DOHH2 (cell line): ENCODE measurements at regions not wholly inside any gene's neighbourhood (a gene's known extent, or its start where the extent isn't known, plus 50 kb on each side); places are given as distances from the start of the nearest gene placed in this dataset.
"Not testable (repeated sequence)": the region's sequence is repeated elsewhere in the genome, so short reads cannot be mapped to it uniquely, and the experiment has no call there.

Experiments used
- H3F3A ChIP-seq: fragments of 200-600 bp; sonication (generic), shearing (Covaris generic); 2 replicates; pipeline ENCODE4 v1.6.0; 2016; ENCODE audit warnings: antibody characterized with exemption, mild to moderate bottlenecking; ENCODE audit not compliant: control insufficient read depth, insufficient read depth
- H3K27ac ChIP-seq: fragments of 200-600 bp; sonication (generic); 2 replicates; pipeline ENCODE4 v1.5.1; 2014; ENCODE audit warnings: low read depth, mild to moderate bottlenecking, low read length, moderate library complexity
- H3K27me3 ChIP-seq: fragments of 200-600 bp; sonication (generic); 2 replicates; pipeline ENCODE4 v1.6.1; 2014; ENCODE audit warnings: mild to moderate bottlenecking, low read length, mixed read lengths; ENCODE audit not compliant: control insufficient read depth
- H3K36me3 ChIP-seq: fragments of 200-600 bp; sonication (generic); 2 replicates; pipeline ENCODE4 v1.6.1; 2014; ENCODE audit warnings: mild to moderate bottlenecking, low read length, moderate library complexity, mixed read lengths; ENCODE audit not compliant: control insufficient read depth
- H3K4me1 ChIP-seq: fragments of 200-600 bp; sonication (generic); 2 replicates; pipeline ENCODE4 v1.6.1; 2014; ENCODE audit warnings: mild to moderate bottlenecking, low read length, mixed read lengths; ENCODE audit not compliant: control insufficient read depth
- H3K4me2 ChIP-seq: fragments of 200-600 bp; sonication (generic); 2 replicates; pipeline ENCODE4 v1.6.0; 2014; ENCODE audit warnings: mild to moderate bottlenecking, low read length, moderate library complexity
- H3K4me3 ChIP-seq: fragments of 200-600 bp; sonication (generic); 2 replicates; pipeline ENCODE4 v1.5.1; 2014; ENCODE audit warnings: mild to moderate bottlenecking, low read length, mixed read lengths
- H3K79me2 ChIP-seq: fragments of 200-600 bp; sonication (generic); 2 replicates; pipeline ENCODE4 v1.6.1; 2014; ENCODE audit warnings: mild to moderate bottlenecking, low read length, mixed read lengths; ENCODE audit not compliant: control insufficient read depth
- H3K9me2 ChIP-seq: fragments of 200-600 bp; sonication (generic); replicated peaks from 2 replicates; pipeline ENCODE4 v1.6.1; 2014; ENCODE audit warnings: mild to moderate bottlenecking, low read length, mixed read lengths; ENCODE audit not compliant: control insufficient read depth
- H3K9me3 ChIP-seq: fragments of 200-600 bp; sonication (generic); 2 replicates; pipeline ENCODE4 v1.6.1; 2014; ENCODE audit warnings: antibody characterized with exemption, low read length, mixed read lengths; ENCODE audit not compliant: control insufficient read depth, insufficient read depth
- H4K20me1 ChIP-seq: fragments of 200-600 bp; sonication (generic); 2 replicates; pipeline ENCODE4 v1.6.0; 2014; ENCODE audit warnings: low read depth, mild to moderate bottlenecking, antibody characterized with exemption, low read length, moderate library complexity; ENCODE audit not compliant: control insufficient read depth, insufficient read depth
- EZH2phosphoT487 ChIP-seq: fragments of 200-600 bp; sonication (generic); IDR thresholded peaks from 2 replicates; pipeline ENCODE4 v1.6.1; 2017; ENCODE audit warnings: borderline replicate concordance, mild to moderate bottlenecking, antibody characterized with exemption, low read length, moderate library complexity, mixed read lengths
- TF ChIP-seq, protein P1 (sequence below): fragments of 200-600 bp; sonication (generic); IDR thresholded peaks from one replicate; pipeline ENCODE4 v1.5.1; 2014; ENCODE audit warnings: antibody characterized with exemption, mild to moderate bottlenecking, low read depth, low read length; ENCODE audit not compliant: poor library complexity, severe bottlenecking

GRCh38 chr2:59168766-59169165 lies 927.6 kb upstream of the FANCL start:
- H3K4me3 ChIP-seq: no peak overlapping the region
- no peak overlapping the region for H3K27ac ChIP-seq
- no peaks in the 10 kb centered on the region for H3K9me2 ChIP-seq
- no peaks in the 10 kb centered on the region for H3K4me1 ChIP-seq
- H3F3A ChIP-seq: no peaks in the 10 kb centered on the region
- no peak overlapping the region for H3K4me2 ChIP-seq
- no peaks in the 10 kb centered on the region for H3K79me2 ChIP-seq
- H4K20me1 ChIP-seq: no peaks in the 10 kb centered on the region
- H3K9me3 ChIP-seq: no peaks in the 10 kb centered on the region
- TF ChIP-seq EZH2phosphoT487: no peak
- TF ChIP-seq, protein P1, sequence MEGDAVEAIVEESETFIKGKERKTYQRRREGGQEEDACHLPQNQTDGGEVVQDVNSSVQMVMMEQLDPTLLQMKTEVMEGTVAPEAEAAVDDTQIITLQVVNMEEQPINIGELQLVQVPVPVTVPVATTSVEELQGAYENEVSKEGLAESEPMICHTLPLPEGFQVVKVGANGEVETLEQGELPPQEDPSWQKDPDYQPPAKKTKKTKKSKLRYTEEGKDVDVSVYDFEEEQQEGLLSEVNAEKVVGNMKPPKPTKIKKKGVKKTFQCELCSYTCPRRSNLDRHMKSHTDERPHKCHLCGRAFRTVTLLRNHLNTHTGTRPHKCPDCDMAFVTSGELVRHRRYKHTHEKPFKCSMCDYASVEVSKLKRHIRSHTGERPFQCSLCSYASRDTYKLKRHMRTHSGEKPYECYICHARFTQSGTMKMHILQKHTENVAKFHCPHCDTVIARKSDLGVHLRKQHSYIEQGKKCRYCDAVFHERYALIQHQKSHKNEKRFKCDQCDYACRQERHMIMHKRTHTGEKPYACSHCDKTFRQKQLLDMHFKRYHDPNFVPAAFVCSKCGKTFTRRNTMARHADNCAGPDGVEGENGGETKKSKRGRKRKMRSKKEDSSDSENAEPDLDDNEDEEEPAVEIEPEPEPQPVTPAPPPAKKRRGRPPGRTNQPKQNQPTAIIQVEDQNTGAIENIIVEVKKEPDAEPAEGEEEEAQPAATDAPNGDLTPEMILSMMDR: no peak
- no peaks in the 10 kb centered on the region for H3K36me3 ChIP-seq
- H3K27me3 ChIP-seq: no peaks in the 10 kb centered on the region

GRCh38 chr2:59167514-59167913 lies 926.4 kb upstream of the FANCL start:
- Histone ChIP-seq H3K79me2 (no peaks in the 10 kb centered on the region), H3K4me2 (no peak overlapping the region), H3K4me1 (no peaks in the 10 kb centered on the region), H3K36me3 (no peaks in the 10 kb centered on the region), H3K9me3 (no peaks in the 10 kb centered on the region), H4K20me1 (no peaks in the 10 kb centered on the region), H3K27ac (no peak overlapping the region), H3K4me3 (no peak overlapping the region), H3K9me2 (no peaks in the 10 kb centered on the region), H3K27me3 (no peaks in the 10 kb centered on the region), H3F3A (no peaks in the 10 kb centered on the region)
- no peak for TF ChIP-seq EZH2phosphoT487
- TF ChIP-seq, protein P1: no peak

DNA sequence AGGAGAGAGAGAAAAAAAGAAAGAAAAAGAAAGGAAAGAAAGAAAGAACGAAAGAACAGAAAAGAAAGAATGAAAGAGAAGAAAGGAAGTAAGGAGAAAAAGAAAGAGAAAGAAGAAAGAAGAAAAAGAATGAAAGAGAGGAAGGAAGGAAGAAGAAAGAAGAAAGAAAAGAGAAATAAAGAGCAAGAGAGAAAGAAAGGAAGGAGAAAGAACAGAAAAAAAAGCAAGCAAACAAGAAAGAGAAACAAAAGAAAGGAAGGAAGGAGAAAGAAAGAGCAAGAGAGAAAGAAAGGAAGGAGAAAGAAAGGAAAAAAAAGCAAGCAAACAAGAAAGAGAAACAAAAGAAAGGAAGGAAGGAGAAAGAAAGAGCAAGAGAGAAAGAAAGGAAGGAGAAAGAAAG lies 916.8 kb upstream of the FANCL start:
- H3K9me2 ChIP-seq, H3K27me3 ChIP-seq, H3K4me3 ChIP-seq, H3K36me3 ChIP-seq, H3K4me2 ChIP-seq, H3K79me2 ChIP-seq, H4K20me1 ChIP-seq, H3K4me1 ChIP-seq, H3K27ac ChIP-seq, H3K9me3 ChIP-seq, H3F3A ChIP-seq: not testable (repeated sequence)

DNA sequence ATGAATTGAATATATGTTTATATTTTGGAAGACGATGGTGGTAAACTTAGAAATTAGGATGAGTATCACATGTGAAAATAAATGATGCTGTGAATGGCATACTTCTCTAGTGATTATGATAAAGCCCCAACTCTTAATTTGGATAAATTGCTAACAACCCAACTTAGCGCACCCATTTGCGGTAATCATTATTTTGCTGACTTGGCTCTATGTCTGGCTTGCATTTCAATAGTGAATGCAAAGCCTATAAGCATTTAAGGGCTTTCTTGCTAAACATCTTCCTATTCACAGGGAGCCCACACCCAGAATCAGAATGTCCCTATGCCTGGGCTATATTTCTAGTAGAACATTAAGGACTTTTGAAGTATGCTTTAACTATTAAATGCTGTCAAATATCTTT lies 910.7 kb upstream of the FANCL start:
- Histone ChIP-seq H3F3A (no peaks in the 10 kb centered on the region), H3K9me3 (no peaks in the 10 kb centered on the region), H3K4me1 (no peaks in the 10 kb centered on the region), H3K27me3 (no peaks in the 10 kb centered on the region), H3K36me3 (no peaks in the 10 kb centered on the region), H3K9me2 (no peaks in the 10 kb centered on the region), H3K4me3 (no peak overlapping the region), H3K27ac (no peak overlapping the region), H4K20me1 (no peaks in the 10 kb centered on the region), H3K79me2 (no peaks in the 10 kb centered on the region), H3K4me2 (no peak overlapping the region)
- no peak for TF ChIP-seq EZH2phosphoT487
- TF ChIP-seq, protein P1: no peak
